Activated CD4-positive, alpha-beta memory T cell treated with anti-CD3 and anti-CD28 coated beads for 36 hours (primary cell): ENCODE measurements at regions not wholly inside any gene's neighbourhood (a gene's known extent, or its start where the extent isn't known, plus 50 kb on each side); places are given as distances from the start of the nearest gene placed in this dataset.

Source experiments
- CTCF ChIA-PET: fragments of 350-600 bp; sonication (Branson Sonifier 250); formaldehyde crosslinking; loops from one replicate; lab custom pipeline; 2021; ENCODE audit warnings: antibody characterized with exemption, inconsistent platforms; lab: Charles Lee
- POLR2A ChIA-PET: fragments of 350-600 bp; sonication (Branson Sonifier 250); formaldehyde crosslinking; loops from one replicate; lab custom pipeline; 2021; ENCODE audit warnings: antibody characterized with exemption; lab: Charles Lee
- DNase-seq: peaks from one replicate; pipeline ENCODE4 v3.0.0-alpha.2; 2020
- H3K27ac Mint-ChIP-seq: one replicate; pipeline ENCODE4 v1.8.0; 2021; ENCODE audit warnings: mixed read lengths
- H3K27me3 Mint-ChIP-seq: one replicate; pipeline ENCODE4 v1.8.0; 2021; ENCODE audit warnings: mixed read lengths
- H3K36me3 Mint-ChIP-seq: one replicate; pipeline ENCODE4 v1.8.0; 2021; ENCODE audit warnings: mixed read lengths
- H3K4me1 Mint-ChIP-seq: one replicate; pipeline ENCODE4 v1.8.0; 2021; ENCODE audit warnings: low read depth, mixed read lengths
- H3K4me3 Mint-ChIP-seq: one replicate; pipeline ENCODE4 v1.8.0; 2021; ENCODE audit warnings: mild to moderate bottlenecking, mixed read lengths
- H3K9me3 Mint-ChIP-seq: one replicate; pipeline ENCODE4 v1.8.0; 2021; ENCODE audit warnings: mixed read lengths
- intact Hi-C: fragments of 100-400 bp; cut with micrococcal nuclease; formaldehyde crosslinking; loops from one replicate; pipeline ENCODE4 v1.15.1; 2023

DNA sequence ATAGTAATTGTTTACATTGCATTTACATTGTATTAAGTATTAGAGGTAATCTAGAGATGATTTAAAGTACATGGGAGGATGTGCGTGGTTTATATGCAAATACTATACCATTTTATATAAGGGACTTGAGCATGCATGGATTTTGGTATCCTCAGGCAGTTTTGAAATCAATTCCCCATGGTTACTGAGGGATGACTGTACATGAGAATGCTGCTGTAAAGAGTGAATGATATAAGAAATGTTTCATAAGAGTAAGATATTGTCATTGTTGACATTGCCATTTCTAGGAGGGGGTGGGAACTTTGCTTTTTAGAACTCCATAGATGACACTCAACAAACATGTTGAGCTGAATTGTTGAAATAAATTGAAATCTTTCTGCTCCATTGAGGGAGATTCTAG lies 185.0 kb downstream of the SEMA6A start:
- H3K27me3 Mint-ChIP-seq = no peaks in the 10 kb centered on the region
- H3K9me3 Mint-ChIP-seq = peaks cover 15% of the 10 kb centered on the region
- H3K4me3 Mint-ChIP-seq = no peak overlapping the region
- ChIA-PET CTCF (no interaction called here), POLR2A (no interaction called here)
- no peak for DNase-seq
- H3K4me1 Mint-ChIP-seq = no peaks in the 10 kb centered on the region
- H3K27ac Mint-ChIP-seq = no peak overlapping the region
- intact Hi-C loops = no loop called here
- H3K36me3 Mint-ChIP-seq = peaks cover 34% of the 10 kb centered on the region

- intact Hi-C loops = no loop called here
- H3K4me1 Mint-ChIP-seq = no peaks in the 10 kb centered on the region
- ChIA-PET POLR2A (no interaction called here), CTCF (no interaction called here)
- H3K4me3 Mint-ChIP-seq = no peak overlapping the region
- no peak overlapping the region for H3K27ac Mint-ChIP-seq
- peaks cover 15% of the 10 kb centered on the region for H3K9me3 Mint-ChIP-seq
- peaks cover 32% of the 10 kb centered on the region for H3K36me3 Mint-ChIP-seq
- DNase-seq = no peak
- H3K27me3 Mint-ChIP-seq = no peaks in the 10 kb centered on the region
Measured at GRCh38 chr5:116388564-116389258, 185.9 kb downstream of the SEMA6A start.

DNA sequence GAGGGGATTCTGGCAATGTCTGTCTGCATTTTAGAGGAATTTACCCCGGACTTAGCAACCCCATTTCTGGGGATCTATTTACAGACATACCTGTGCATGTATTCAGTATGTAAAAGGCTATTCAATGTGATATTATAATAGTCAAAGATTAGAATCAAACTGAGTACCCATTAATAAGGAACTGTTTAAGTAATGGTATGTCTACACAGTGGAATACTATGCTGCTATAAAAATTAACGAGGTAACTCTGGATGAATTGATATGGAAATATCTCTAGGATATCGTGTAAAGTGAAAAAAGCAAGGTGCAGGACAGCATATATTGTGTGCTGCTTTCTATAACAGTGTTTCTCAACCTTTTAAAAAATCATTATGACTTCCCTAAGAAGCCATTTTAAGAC lies 186.9 kb downstream of the SEMA6A start:
- no peak for DNase-seq
- Mint-ChIP-seq H3K27me3 (no peaks in the 10 kb centered on the region), H3K27ac (no peak overlapping the region), H3K4me1 (no peaks in the 10 kb centered on the region), H3K4me3 (no peak overlapping the region), H3K9me3 (peaks cover 15% of the 10 kb centered on the region), H3K36me3 (peaks cover 36% of the 10 kb centered on the region)
- CTCF ChIA-PET = no interaction called here
- POLR2A ChIA-PET = no interaction called here
- intact Hi-C loops = no loop called here

DNA sequence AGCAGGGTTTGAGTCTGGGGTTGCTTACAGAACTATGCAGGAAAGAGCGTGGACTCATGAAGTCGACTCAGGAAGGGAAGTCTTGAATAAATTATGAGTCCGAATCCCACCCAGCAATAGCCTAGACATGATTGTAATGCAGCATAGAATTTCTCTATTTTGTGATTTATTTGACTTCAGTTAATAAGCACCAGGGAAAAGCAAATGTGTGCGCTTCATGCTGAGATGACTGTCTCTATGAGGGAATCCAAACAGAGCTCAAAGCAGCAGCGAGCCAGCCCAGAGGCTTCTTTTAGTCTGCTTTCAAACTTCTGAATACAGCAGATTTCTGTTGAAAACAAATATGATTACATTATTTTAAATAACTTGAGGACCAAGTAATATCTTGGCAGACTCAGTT lies 188.0 kb downstream of the SEMA6A start:
- Mint-ChIP-seq H3K4me3 (no peak overlapping the region), H3K9me3 (peaks cover 13% of the 10 kb centered on the region), H3K36me3 (peaks cover 46% of the 10 kb centered on the region), H3K4me1 (no peaks in the 10 kb centered on the region), H3K27me3 (no peaks in the 10 kb centered on the region), H3K27ac (no peak overlapping the region)
- ChIA-PET CTCF (no interaction called here), POLR2A (no interaction called here)
- DNase-seq = no peak
- intact Hi-C loops = no loop called here

- Mint-ChIP-seq H3K36me3 (peaks cover 37% of the 10 kb centered on the region), H3K27me3 (no peaks in the 10 kb centered on the region), H3K4me1 (no peaks in the 10 kb centered on the region), H3K4me3 (no peak overlapping the region), H3K9me3 (peaks cover 8% of the 10 kb centered on the region), H3K27ac (no peak overlapping the region)
- ChIA-PET POLR2A (no interaction called here), CTCF (no interaction called here)
- intact Hi-C loops = no loop called here
- DNase-seq = no peak
Measured at GRCh38 chr5:116382874-116383266, 191.8 kb downstream of the SEMA6A start.

DNA sequence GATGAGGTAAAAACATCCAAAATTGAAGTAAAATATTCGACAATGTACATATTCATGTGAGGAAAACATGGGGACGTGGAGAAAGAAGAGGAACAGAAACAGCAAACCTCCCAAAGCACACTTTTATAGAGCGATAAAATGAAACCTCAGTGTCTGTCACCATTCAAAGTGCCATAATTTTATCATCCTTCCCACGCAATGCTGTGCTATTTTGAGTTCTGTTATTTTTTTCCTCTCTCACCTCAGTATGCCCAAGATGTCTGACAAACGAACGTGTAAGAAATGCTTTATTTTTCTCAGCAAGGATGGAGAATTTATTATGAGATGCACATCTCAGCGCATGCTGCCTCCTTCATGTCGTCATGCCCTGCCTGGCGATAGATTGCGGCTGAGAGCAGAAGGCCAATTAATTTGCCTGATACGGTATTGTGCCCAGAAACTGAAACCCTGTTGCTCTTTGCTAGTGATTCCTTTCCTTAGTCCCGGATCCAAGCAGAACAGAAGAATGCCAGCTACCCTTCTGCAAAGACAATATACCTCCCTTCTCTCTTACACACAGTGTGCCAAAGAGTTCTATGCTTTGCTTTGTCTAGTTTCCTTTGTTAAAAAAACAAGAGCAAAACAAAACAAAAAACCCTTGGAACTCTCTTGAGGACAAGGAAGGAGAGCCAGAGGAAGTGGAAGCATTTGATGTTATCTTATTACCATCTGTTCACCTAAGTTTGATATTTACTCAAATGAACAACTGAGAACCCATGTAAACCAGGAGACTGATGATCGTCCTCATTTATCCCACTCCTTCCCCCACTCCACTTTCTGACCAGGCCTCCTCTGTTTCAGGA lies 192.4 kb downstream of the SEMA6A start:
- CTCF ChIA-PET = no interaction called here
- no peak overlapping the region for H3K27ac Mint-ChIP-seq
- H3K4me1 Mint-ChIP-seq = no peaks in the 10 kb centered on the region
- DNase-seq = no peak
- POLR2A ChIA-PET = no interaction called here
- peaks cover 37% of the 10 kb centered on the region for H3K36me3 Mint-ChIP-seq
- H3K4me3 Mint-ChIP-seq = no peak overlapping the region
- H3K9me3 Mint-ChIP-seq = peaks cover 3% of the 10 kb centered on the region
- no peaks in the 10 kb centered on the region for H3K27me3 Mint-ChIP-seq
- intact Hi-C loops = no loop called here

- Mint-ChIP-seq H3K4me3 (no peak overlapping the region), H3K9me3 (no peaks in the 10 kb centered on the region), H3K27me3 (no peaks in the 10 kb centered on the region), H3K27ac (no peak overlapping the region), H3K4me1 (no peaks in the 10 kb centered on the region), H3K36me3 (peaks cover 32% of the 10 kb centered on the region)
- POLR2A ChIA-PET = no interaction called here
- DNase-seq = no peak
- CTCF ChIA-PET = no interaction called here
- intact Hi-C loops = no loop called here
Measured at GRCh38 chr5:116381201-116381600, 193.4 kb downstream of the SEMA6A start.

- CTCF ChIA-PET = no interaction called here
- Mint-ChIP-seq H3K9me3 (no peaks in the 10 kb centered on the region), H3K27ac (no peak overlapping the region), H3K36me3 (peaks cover 28% of the 10 kb centered on the region), H3K27me3 (no peaks in the 10 kb centered on the region), H3K4me1 (no peaks in the 10 kb centered on the region), H3K4me3 (no peak overlapping the region)
- POLR2A ChIA-PET = no interaction called here
- no peak for DNase-seq
- intact Hi-C loops = no loop called here
Measured at GRCh38 chr5:116380621-116381020, 194.0 kb downstream of the SEMA6A start.

- H3K9me3 Mint-ChIP-seq = no peaks in the 10 kb centered on the region
- POLR2A ChIA-PET = no interaction called here
- intact Hi-C loops = no loop called here
- no peak overlapping the region for H3K4me3 Mint-ChIP-seq
- peaks cover 26% of the 10 kb centered on the region for H3K36me3 Mint-ChIP-seq
- no peaks in the 10 kb centered on the region for H3K4me1 Mint-ChIP-seq
- no peak overlapping the region for H3K27ac Mint-ChIP-seq
- DNase-seq = no peak
- CTCF ChIA-PET = no interaction called here
- no peaks in the 10 kb centered on the region for H3K27me3 Mint-ChIP-seq
Measured at GRCh38 chr5:116379306-116379705, 195.3 kb downstream of the SEMA6A start.

DNA sequence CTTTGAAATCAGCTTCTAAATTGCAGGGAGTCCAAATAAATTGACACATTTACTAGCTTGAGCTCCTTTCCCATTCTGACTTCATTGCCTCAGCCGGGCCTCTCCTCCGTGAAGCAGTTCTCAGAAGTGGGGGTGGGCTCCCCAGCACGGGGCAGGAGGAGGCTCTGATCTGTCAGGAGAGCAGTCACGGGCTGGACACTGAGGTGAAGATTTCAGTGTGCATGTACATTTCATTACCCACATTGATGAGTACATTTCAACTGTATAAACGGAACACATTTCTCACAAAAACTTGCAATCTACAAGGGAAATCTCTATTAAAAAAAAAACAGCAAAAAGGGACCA lies 195.9 kb downstream of the SEMA6A start:
- CTCF ChIA-PET = no interaction called here
- Mint-ChIP-seq H3K9me3 (no peaks in the 10 kb centered on the region), H3K27ac (no peak overlapping the region), H3K27me3 (no peaks in the 10 kb centered on the region), H3K4me1 (no peaks in the 10 kb centered on the region), H3K36me3 (peaks cover 26% of the 10 kb centered on the region), H3K4me3 (no peak overlapping the region)
- intact Hi-C loops = no loop called here
- POLR2A ChIA-PET = no interaction called here
- no peak for DNase-seq

DNA sequence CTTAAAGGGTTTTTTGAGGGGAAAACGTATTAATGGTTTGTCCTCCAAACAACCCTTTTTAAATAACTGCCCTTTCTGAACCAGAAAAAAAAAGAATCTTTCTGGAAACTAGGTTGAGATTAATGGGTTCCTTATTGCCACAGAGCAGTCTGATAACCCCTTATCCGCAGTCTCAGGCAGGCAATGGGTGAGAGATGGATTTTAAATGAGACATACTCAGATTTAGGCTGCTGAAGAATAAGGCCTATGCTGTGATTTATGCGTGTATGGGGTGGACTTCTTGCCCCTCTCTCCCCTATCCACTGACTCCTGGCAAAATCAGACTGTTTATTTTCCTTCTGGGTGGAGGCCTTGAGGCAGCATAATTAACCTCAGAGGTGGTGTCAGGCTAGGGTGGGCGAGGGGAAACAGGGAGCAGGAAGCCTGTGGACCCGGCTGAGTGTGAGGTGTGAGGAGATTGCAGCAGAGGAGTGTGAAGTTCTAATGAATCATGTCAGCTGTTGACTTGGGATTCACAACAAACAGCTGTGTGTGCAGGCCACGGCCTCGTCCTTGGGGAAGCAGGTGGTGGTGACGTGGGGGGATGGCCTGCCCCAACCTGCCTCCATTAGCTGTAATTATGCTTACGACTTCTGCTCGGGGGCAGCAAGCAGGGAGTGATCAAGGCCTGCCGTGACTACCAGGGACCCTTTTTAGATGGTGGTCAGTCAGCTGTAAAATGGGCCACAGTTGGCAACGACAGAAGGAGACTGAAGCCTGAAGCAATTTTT lies 196.4 kb downstream of the SEMA6A start:
- intact Hi-C loops = no loop called here
- no peaks in the 10 kb centered on the region for H3K9me3 Mint-ChIP-seq
- H3K4me1 Mint-ChIP-seq = no peaks in the 10 kb centered on the region
- ChIA-PET POLR2A (no interaction called here), CTCF (no interaction called here)
- no peak overlapping the region for H3K27ac Mint-ChIP-seq
- H3K36me3 Mint-ChIP-seq = peaks cover 25% of the 10 kb centered on the region
- H3K27me3 Mint-ChIP-seq = no peaks in the 10 kb centered on the region
- no peak overlapping the region for H3K4me3 Mint-ChIP-seq
- DNase-seq = no peak

GRCh38 chr5:116377276-116378006 lies 197.2 kb downstream of the SEMA6A start:
- intact Hi-C loops = no loop called here
- H3K9me3 Mint-ChIP-seq = no peaks in the 10 kb centered on the region
- H3K27me3 Mint-ChIP-seq = no peaks in the 10 kb centered on the region
- H3K4me3 Mint-ChIP-seq = no peak overlapping the region
- POLR2A ChIA-PET = no interaction called here
- H3K4me1 Mint-ChIP-seq = no peaks in the 10 kb centered on the region
- no peak for DNase-seq
- CTCF ChIA-PET = no interaction called here
- H3K36me3 Mint-ChIP-seq = peaks cover 24% of the 10 kb centered on the region
- no peak overlapping the region for H3K27ac Mint-ChIP-seq
